Tibial nerve (tissue), 4 donors: ENCODE measurements at regions not wholly inside any gene's neighbourhood (a gene's known extent, or its start where the extent isn't known, plus 50 kb on each side); places are given as distances from the start of the nearest gene placed in this dataset.

Experiments used
- DNase-seq, 2 donors: peaks; one replicate each; pipeline ENCODE4 v3.0.0-alpha.2; 2019; ENCODE audit warnings: low spot score in 2 of 2
- H3K27ac ChIP-seq, 4 donors: fragments of 200-600 bp; sonication (generic) in 3 of 4; one replicate each; pipeline ENCODE4 v1.5.1; 2017 to 2019; ENCODE audit warnings: mild to moderate bottlenecking in 1 of 4
- H3K27me3 ChIP-seq, 2 donors: fragments of 200-600 bp; sonication (generic) in 1 of 2; one replicate each; pipeline versions ENCODE4 v1.5.1 to v1.6.0; 2017 to 2019
- H3K36me3 ChIP-seq, 3 donors: fragments of 200-600 bp; sonication (generic); one replicate each; pipeline ENCODE4 v1.5.1; 2018 to 2019
- H3K4me1 ChIP-seq, 4 donors: fragments of 200-600 bp; sonication (generic) in 3 of 4; one replicate each; pipeline ENCODE4 v1.5.1; 2017 to 2019
- H3K4me3 ChIP-seq, 4 donors: fragments of 200-600 bp; sonication (generic) in 3 of 4; one replicate each; pipeline ENCODE4 v1.5.1; 2017 to 2019; ENCODE audit warnings: mild to moderate bottlenecking in 1 of 4, moderate library complexity in 1 of 4
- H3K9me3 ChIP-seq, 4 donors: fragments of 200-600 bp; sonication (generic) in 3 of 4; one replicate each; pipeline ENCODE4 v1.5.1; 2017 to 2019
- CTCF ChIP-seq, 5 experiments: fragments of 200-600 bp in 3 of 5; fragments of 450-650 bp in 2 of 5; sonication (generic) in 3 of 5; IDR thresholded peaks; one replicate each; pipeline ENCODE4 v1.5.1; 2016 to 2019; ENCODE audit warnings: antibody characterized with exemption in 5 of 5, mild to moderate bottlenecking in 3 of 5, moderate library complexity in 2 of 5
- EP300 ChIP-seq, 2 donors: sonication (generic); formaldehyde crosslinking; IDR thresholded peaks; one replicate each; pipeline ENCODE4 v1.6.1; 2017; ENCODE audit warnings: antibody characterized with exemption in 2 of 2, mild to moderate bottlenecking in 1 of 2
- POLR2A ChIP-seq, 2 donors: fragments of 450-650 bp; IDR thresholded peaks; one replicate each; pipeline ENCODE4 v1.6.1; 2017; ENCODE audit warnings: antibody characterized with exemption in 2 of 2, mild to moderate bottlenecking in 2 of 2, moderate library complexity in 2 of 2
- WGBS, 2 donors: methylation state at CpG; one replicate each; pipeline ENCODE4 v1.1.5; 2018; 5-methylcytosine and 5-hydroxymethylcytosine counted together

DNA sequence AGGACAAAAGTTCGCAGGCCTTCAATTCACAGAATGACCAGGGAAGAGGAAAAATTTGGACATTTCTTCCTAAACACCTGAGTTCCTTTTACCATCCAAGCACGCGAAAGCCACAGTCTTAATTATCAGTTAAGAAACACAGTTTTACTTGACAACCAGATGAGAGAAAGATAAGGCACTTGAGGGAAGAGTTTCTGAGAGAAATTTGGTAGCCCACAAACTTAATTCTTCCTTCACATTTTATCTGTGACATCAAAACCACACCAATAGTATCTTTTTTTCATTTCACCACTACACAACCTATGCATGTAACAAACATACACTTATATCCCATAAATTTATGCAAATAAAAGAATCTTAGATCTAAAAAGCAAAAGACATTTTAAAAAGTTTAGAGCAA lies 326.6 kb downstream of the MZT1 start:
- Histone ChIP-seq H3K4me1 (no peaks in the 10 kb centered on the region), H3K27ac (no peak overlapping the region), H3K27me3 (no peaks in the 10 kb centered on the region), H3K4me3 (no peak overlapping the region), H3K9me3 (no peaks in the 10 kb centered on the region), H3K36me3 (no peaks in the 10 kb centered on the region)
- TF ChIP-seq CTCF (IDR thresholded peaks at IDR 0.05) (no peak), EP300 (IDR thresholded peaks at IDR 0.05) (no peak), POLR2A (IDR thresholded peaks at IDR 0.05) (no peak)
- DNase-seq, result no peak
- 89 to 92% methylated on average over 3 of the region's 3 CpGs for WGBS, 2 donors

GRCh38 chr13:72399351-72399750 lies 328.1 kb downstream of the MZT1 start:
- H3K4me1 ChIP-seq, result no peaks in the 10 kb centered on the region
- H3K36me3 ChIP-seq, result no peaks in the 10 kb centered on the region
- no peak overlapping the region for H3K4me3 ChIP-seq
- no peak for TF ChIP-seq EP300 (IDR thresholded peaks at IDR 0.05)
- no peak for TF ChIP-seq CTCF (IDR thresholded peaks at IDR 0.05)
- TF ChIP-seq POLR2A (IDR thresholded peaks at IDR 0.05), result no peak
- DNase-seq, result no peak
- no peaks in the 10 kb centered on the region for H3K9me3 ChIP-seq
- 82 to 96% methylated on average over 4 of the region's 4 CpGs for WGBS, 2 donors
- H3K27ac ChIP-seq, result no peak overlapping the region
- H3K27me3 ChIP-seq, result no peaks in the 10 kb centered on the region

DNA sequence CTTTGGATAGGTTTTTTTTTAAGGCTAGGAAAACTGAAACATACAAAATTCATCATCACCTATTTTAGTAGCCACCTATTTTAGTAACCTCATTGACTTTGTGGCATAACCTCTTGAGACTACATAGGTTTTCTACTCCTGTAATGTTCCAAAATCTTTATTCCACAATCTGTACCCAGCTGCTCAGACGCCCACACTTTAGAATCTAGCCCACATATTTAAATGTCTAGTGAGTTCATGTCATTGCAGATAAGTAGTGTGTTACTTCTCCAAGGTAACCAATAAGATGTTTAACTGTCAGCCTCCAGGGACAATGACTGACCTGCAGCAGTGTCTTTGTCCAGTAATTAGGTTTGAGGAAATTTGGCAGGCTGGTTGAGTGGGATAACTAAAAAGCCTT lies 330.2 kb downstream of the MZT1 start:
- WGBS, 2 donors, result 81 to 88% methylated on average over 1 of the region's 1 CpG
- DNase-seq, result no peak
- Histone ChIP-seq H3K27me3 (no peaks in the 10 kb centered on the region), H3K36me3 (no peaks in the 10 kb centered on the region), H3K4me1 (no peaks in the 10 kb centered on the region), H3K9me3 (no peaks in the 10 kb centered on the region), H3K27ac (no peak overlapping the region), H3K4me3 (no peak overlapping the region)
- TF ChIP-seq POLR2A (IDR thresholded peaks at IDR 0.05) (no peak), EP300 (IDR thresholded peaks at IDR 0.05) (no peak), CTCF (IDR thresholded peaks at IDR 0.05) (no peak)

GRCh38 chr13:72390909-72391308 lies 336.5 kb downstream of the MZT1 start:
- no peak overlapping the region for H3K4me3 ChIP-seq
- H3K27ac ChIP-seq, result no peak overlapping the region
- no peaks in the 10 kb centered on the region for H3K36me3 ChIP-seq
- H3K9me3 ChIP-seq, result no peaks in the 10 kb centered on the region
- 72 to 76% methylated on average over 4 of the region's 4 CpGs for WGBS, 2 donors
- H3K4me1 ChIP-seq, result no peaks in the 10 kb centered on the region
- TF ChIP-seq CTCF (IDR thresholded peaks at IDR 0.05), result no peak
- no peak for TF ChIP-seq EP300 (IDR thresholded peaks at IDR 0.05)
- TF ChIP-seq POLR2A (IDR thresholded peaks at IDR 0.05), result no peak
- DNase-seq, result no peak
- no peaks in the 10 kb centered on the region for H3K27me3 ChIP-seq

GRCh38 chr13:72386138-72386684 lies 341.2 kb downstream of the MZT1 start:
- 89 to 91% methylated on average over 5 of the region's 5 CpGs for WGBS, 2 donors
- DNase-seq, result no peak
- Histone ChIP-seq H3K27ac (no peak overlapping the region), H3K4me3 (no peak overlapping the region), H3K36me3 (no peaks in the 10 kb centered on the region), H3K4me1 (no peaks in the 10 kb centered on the region), H3K27me3 (no peaks in the 10 kb centered on the region), H3K9me3 (no peaks in the 10 kb centered on the region)
- no peak for TF ChIP-seq CTCF (IDR thresholded peaks at IDR 0.05)
- no peak for TF ChIP-seq EP300 (IDR thresholded peaks at IDR 0.05)
